HG03442 (cell line): ENCODE measurements at regions not wholly inside any gene's neighbourhood (a gene's known extent, or its start where the extent isn't known, plus 50 kb on each side); places are given as distances from the start of the nearest gene placed in this dataset.
"Not testable (repeated sequence)": the region's sequence is repeated elsewhere in the genome, so short reads cannot be mapped to it uniquely, and the experiment has no call there.

ENCODE experiments used
- ATAC-seq: cut with Tn5 transposase; IDR thresholded peaks from one replicate; pipeline ENCODE4 v1.9.1; 2021; ENCODE audit warnings: mild to moderate bottlenecking, moderate library complexity; ENCODE audit not compliant: unreplicated experiment

GRCh38 chr18:71303743-71304142, 1014.9 kb downstream of the SOCS6 start:
- not testable (repeated sequence) for ATAC-seq

- ATAC-seq, result no peak
These were observed 1012.8 kb downstream of the SOCS6 start for GRCh38 chr18:71301596-71301995.

GRCh38 chr18:71294201-71294600, 1005.4 kb downstream of the SOCS6 start:
- not testable (repeated sequence) for ATAC-seq

GRCh38 chr18:71293322-71293721, 1004.5 kb downstream of the SOCS6 start:
- ATAC-seq, result no peak

- no peak for ATAC-seq
These were observed 998.4 kb downstream of the SOCS6 start for GRCh38 chr18:71287268-71287667.

GRCh38 chr18:71252351-71252865, 963.6 kb downstream of the SOCS6 start:
- ATAC-seq, result no peak

GRCh38 chr18:71250191-71250590, 961.3 kb downstream of the SOCS6 start:
- no peak for ATAC-seq

GRCh38 chr18:71249791-71250190, 960.9 kb downstream of the SOCS6 start:
- no peak for ATAC-seq

- ATAC-seq, result no peak
These were observed 954.1 kb downstream of the SOCS6 start for GRCh38 chr18:71242981-71243380.

- ATAC-seq, result no peak
These were observed 950.3 kb downstream of the SOCS6 start for GRCh38 chr18:71238974-71239624.

- ATAC-seq, result no peak
These were observed 948.8 kb downstream of the SOCS6 start for GRCh38 chr18:71237641-71238040.

- no peak for ATAC-seq
These were observed 944.3 kb downstream of the SOCS6 start for GRCh38 chr18:71233177-71233576.

GRCh38 chr18:71223486-71223885, 934.6 kb downstream of the SOCS6 start:
- ATAC-seq, result no peak

- ATAC-seq, result no peak
These were observed 932.6 kb downstream of the SOCS6 start for GRCh38 chr18:71221405-71221804.

GRCh38 chr18:71212739-71213138, 923.9 kb downstream of the SOCS6 start:
- ATAC-seq, result not testable (repeated sequence)

- ATAC-seq, result no peak
These were observed 923.4 kb downstream of the SOCS6 start for GRCh38 chr18:71212222-71212621.

- no peak for ATAC-seq
These were observed 921.1 kb downstream of the SOCS6 start for GRCh38 chr18:71209944-71210343.

- no peak for ATAC-seq
These were observed 905.6 kb downstream of the SOCS6 start for GRCh38 chr18:71194438-71194837.

GRCh38 chr18:71189581-71189980, 900.7 kb downstream of the SOCS6 start:
- no peak for ATAC-seq

- no peak for ATAC-seq
These were observed 879.8 kb downstream of the SOCS6 start for GRCh38 chr18:71168557-71169145.

- ATAC-seq, result no peak
These were observed 847.6 kb downstream of the SOCS6 start for GRCh38 chr18:71136487-71136886.

GRCh38 chr18:71134122-71134521, 845.3 kb downstream of the SOCS6 start:
- no peak for ATAC-seq

- no peak for ATAC-seq
These were observed 843.1 kb downstream of the SOCS6 start for GRCh38 chr18:71131918-71132317.
